Astrocyte (in vitro differentiated cells and primary cell): ENCODE measurements at regions not wholly inside any gene's neighbourhood (a gene's known extent, or its start where the extent isn't known, plus 50 kb on each side); places are given as distances from the start of the nearest gene placed in this dataset.

Source experiments
- EZH2 ChIP-seq: IDR thresholded peaks from 2 replicates; pipeline ENCODE4 v1.6.1; 2012; ENCODE audit warnings: mild to moderate bottlenecking, low read length, inconsistent platforms; ENCODE audit not compliant: insufficient read depth
- TF ChIP-seq, protein P1 (sequence below): IDR thresholded peaks from 2 replicates; pipeline ENCODE4 v1.5.1; 2011; ENCODE audit warnings: low read depth, mild to moderate bottlenecking, inconsistent platforms, low read length, moderate library complexity; ENCODE audit not compliant: insufficient read depth

DNA sequence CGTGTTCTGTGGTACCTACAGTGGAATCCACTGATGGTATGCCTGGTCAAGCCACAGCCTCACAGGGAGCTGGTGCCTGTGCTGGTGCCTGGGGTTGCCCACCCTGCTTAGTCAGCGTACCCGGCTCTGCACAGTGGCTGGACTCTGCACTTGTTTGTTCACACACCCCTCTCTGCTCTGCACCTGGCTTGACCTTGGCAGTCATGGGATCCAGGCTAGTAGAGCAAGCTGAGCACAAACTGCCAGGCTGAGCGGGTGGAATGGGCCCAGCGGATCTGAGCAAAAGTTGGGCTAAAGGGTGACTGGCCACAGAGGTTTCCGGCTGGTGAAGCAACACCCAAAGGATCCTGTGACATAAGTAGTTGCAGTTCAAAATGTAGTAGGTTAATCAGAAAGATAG, 163.5 kb downstream of the CDH19 start:
- TF ChIP-seq, protein P1, sequence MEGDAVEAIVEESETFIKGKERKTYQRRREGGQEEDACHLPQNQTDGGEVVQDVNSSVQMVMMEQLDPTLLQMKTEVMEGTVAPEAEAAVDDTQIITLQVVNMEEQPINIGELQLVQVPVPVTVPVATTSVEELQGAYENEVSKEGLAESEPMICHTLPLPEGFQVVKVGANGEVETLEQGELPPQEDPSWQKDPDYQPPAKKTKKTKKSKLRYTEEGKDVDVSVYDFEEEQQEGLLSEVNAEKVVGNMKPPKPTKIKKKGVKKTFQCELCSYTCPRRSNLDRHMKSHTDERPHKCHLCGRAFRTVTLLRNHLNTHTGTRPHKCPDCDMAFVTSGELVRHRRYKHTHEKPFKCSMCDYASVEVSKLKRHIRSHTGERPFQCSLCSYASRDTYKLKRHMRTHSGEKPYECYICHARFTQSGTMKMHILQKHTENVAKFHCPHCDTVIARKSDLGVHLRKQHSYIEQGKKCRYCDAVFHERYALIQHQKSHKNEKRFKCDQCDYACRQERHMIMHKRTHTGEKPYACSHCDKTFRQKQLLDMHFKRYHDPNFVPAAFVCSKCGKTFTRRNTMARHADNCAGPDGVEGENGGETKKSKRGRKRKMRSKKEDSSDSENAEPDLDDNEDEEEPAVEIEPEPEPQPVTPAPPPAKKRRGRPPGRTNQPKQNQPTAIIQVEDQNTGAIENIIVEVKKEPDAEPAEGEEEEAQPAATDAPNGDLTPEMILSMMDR: no peak
- TF ChIP-seq EZH2: no peak
